NB4 (cell line): ENCODE measurements at regions not wholly inside any gene's neighbourhood (a gene's known extent, or its start where the extent isn't known, plus 50 kb on each side); places are given as distances from the start of the nearest gene placed in this dataset.

ENCODE experiments used
- DNase-seq: peaks from one replicate; pipeline ENCODE4 v3.0.0; 2010; ENCODE audit warnings: low read depth
- H3K4me3 ChIP-seq: one replicate; pipeline ENCODE4 v1.5.1; 2011; ENCODE audit warnings: mild to moderate bottlenecking, low read depth, low read length, moderate library complexity
- CTCF ChIP-seq: IDR thresholded peaks from one replicate; pipeline ENCODE4 v1.5.1; 2012; ENCODE audit warnings: low read depth, low read length
- MAX ChIP-seq: IDR thresholded peaks from 2 replicates; pipeline ENCODE4 v1.6.1; 2011; ENCODE audit warnings: low read depth, low read length
- MYC ChIP-seq: IDR thresholded peaks from 2 replicates; pipeline ENCODE4 v1.6.1; 2011; ENCODE audit warnings: low read depth, low read length
- POLR2A ChIP-seq: IDR thresholded peaks from 2 replicates; pipeline ENCODE4 v1.6.1; 2011; ENCODE audit warnings: mild to moderate bottlenecking; ENCODE audit not compliant: insufficient read length; ENCODE audit errors: extremely low read depth

GRCh38 chr7:113793171-113793570 lies 125.6 kb downstream of the PPP1R3A start:
- H3K4me3 ChIP-seq: no peak overlapping the region
- DNase-seq: no peak
- TF ChIP-seq POLR2A (no peak), MYC (no peak), CTCF (no peak), MAX (no peak)

- DNase-seq: no peak
- H3K4me3 ChIP-seq: no peak overlapping the region
- TF ChIP-seq CTCF (no peak), POLR2A (no peak), MAX (no peak), MYC (no peak)
These were observed 128.8 kb downstream of the PPP1R3A start for GRCh38 chr7:113790025-113790424.

GRCh38 chr7:113787106-113787505 lies 131.7 kb downstream of the PPP1R3A start:
- TF ChIP-seq CTCF (no peak), MAX (no peak), MYC (no peak), POLR2A (no peak)
- H3K4me3 ChIP-seq: no peak overlapping the region
- DNase-seq: no peak

- DNase-seq: no peak
- TF ChIP-seq CTCF (no peak), MAX (no peak), POLR2A (no peak), MYC (no peak)
- no peak overlapping the region for H3K4me3 ChIP-seq
These were observed 133.9 kb downstream of the PPP1R3A start for GRCh38 chr7:113784956-113785355.

GRCh38 chr7:113784316-113784715 lies 134.5 kb downstream of the PPP1R3A start:
- DNase-seq: peak; percentile 12

More at GRCh38 chr7:113784316-113784715, 134.5 kb downstream of the PPP1R3A start:
- H3K4me3 ChIP-seq: no peak overlapping the region
- no peak for TF ChIP-seq MAX
- no peak for TF ChIP-seq POLR2A
- TF ChIP-seq MYC: no peak
- no peak for TF ChIP-seq CTCF
